ENCODE measurements at regions not wholly inside any gene's neighbourhood (a gene's known extent, or its start where the extent isn't known, plus 50 kb on each side); places are given as distances from the start of the nearest gene placed in this dataset.

GRCh38 chr10:128390596-128390995 lies 264.4 kb upstream of the MKI67 start:
- no peak for TF ChIP-seq CTCF (conservative IDR thresholded peaks at IDR 0.05 in 1 of 2, IDR thresholded peaks at IDR 0.05 in 1 of 2; ENCODE audit: extremely low read depth in 1 of 2, insufficient read depth in 1 of 2, low read depth in 1 of 2, low read length in 2 of 2)
- no peak for TF ChIP-seq EZH2 (IDR thresholded peaks at IDR 0.05; ENCODE audit: borderline replicate concordance, low read length)

All from mammary epithelial cell (primary cell).